ENCODE measurements at regions not wholly inside any gene's neighbourhood (a gene's known extent, or its start where the extent isn't known, plus 50 kb on each side); places are given as distances from the start of the nearest gene placed in this dataset.

GRCh38 chr2:120556911-120557310, 178.8 kb upstream of the GLI2 start:
- TF ChIP-seq CTCF (IDR thresholded peaks at IDR 0.05; ENCODE audit: low read length) (no peak), EZH2 (IDR thresholded peaks at IDR 0.05; ENCODE audit: borderline replicate concordance, low read length) (no peak)

All from OCI-LY1 (cell line).